Trophoblast cell (in vitro differentiated cells and primary cell): ENCODE measurements at regions not wholly inside any gene's neighbourhood (a gene's known extent, or its start where the extent isn't known, plus 50 kb on each side); places are given as distances from the start of the nearest gene placed in this dataset.

Experiments used
- DNase-seq, 2 donors: peaks; one replicate each; pipeline ENCODE4 v3.0.0-alpha.2; 2016
- H2AFZ ChIP-seq: 2 replicates; pipeline ENCODE4 v1.6.1; 2013; ENCODE audit warnings: low read length, moderate library complexity, mild to moderate bottlenecking; ENCODE audit not compliant: insufficient read depth, poor library complexity
- H2AK5ac ChIP-seq: 2 replicates; pipeline ENCODE4 v1.6.1; 2013; ENCODE audit warnings: mild to moderate bottlenecking, low read length
- H2BK120ac ChIP-seq: 2 replicates; pipeline ENCODE4 v1.6.1; 2013; ENCODE audit warnings: low read length, mild to moderate bottlenecking, moderate library complexity; ENCODE audit not compliant: insufficient read depth, poor library complexity
- H2BK12ac ChIP-seq: 2 replicates; pipeline ENCODE4 v1.6.1; 2013; ENCODE audit warnings: mild to moderate bottlenecking, low read length, moderate library complexity
- H2BK5ac ChIP-seq: 2 replicates; pipeline ENCODE4 v1.6.1; 2013; ENCODE audit warnings: low read length, low read depth, moderate library complexity, mild to moderate bottlenecking; ENCODE audit not compliant: poor library complexity
- H3K14ac ChIP-seq: 2 replicates; pipeline ENCODE4 v1.6.1; 2013; ENCODE audit warnings: mild to moderate bottlenecking, low read length
- H3K18ac ChIP-seq: 2 replicates; pipeline ENCODE4 v1.6.1; 2013; ENCODE audit warnings: mild to moderate bottlenecking, low read length
- H3K23ac ChIP-seq: 2 replicates; pipeline ENCODE4 v1.6.1; 2013; ENCODE audit warnings: low read length
- H3K27ac ChIP-seq: 2 replicates; pipeline ENCODE4 v1.5.1; 2013; ENCODE audit warnings: low read depth, mild to moderate bottlenecking, inconsistent platforms, low read length, moderate library complexity
- H3K27me3 ChIP-seq: 2 replicates; pipeline ENCODE4 v1.6.1; 2013; ENCODE audit warnings: inconsistent platforms, mild to moderate bottlenecking, low read length, moderate library complexity; ENCODE audit not compliant: insufficient read depth
- H3K36me3 ChIP-seq, 2 experiments: 1 replicate in 1 of 2; 2 replicates in 1 of 2; pipeline ENCODE4 v1.6.1; 2013; ENCODE audit warnings: low read length in 2 of 2, mild to moderate bottlenecking in 2 of 2, moderate library complexity in 1 of 2; ENCODE audit not compliant: insufficient read depth in 2 of 2, control insufficient read depth in 1 of 2
- H3K4ac ChIP-seq: 2 replicates; pipeline ENCODE4 v1.6.1; 2013; ENCODE audit warnings: low read depth, mild to moderate bottlenecking, low read length, moderate library complexity
- H3K4me1 ChIP-seq, 2 experiments: 1 replicate in 1 of 2; 2 replicates in 1 of 2; pipeline ENCODE4 v1.6.1; 2013; ENCODE audit warnings: low read length in 2 of 2, mild to moderate bottlenecking in 2 of 2, moderate library complexity in 1 of 2; ENCODE audit not compliant: insufficient read depth in 2 of 2, control insufficient read depth in 1 of 2
- H3K4me2 ChIP-seq: 2 replicates; pipeline ENCODE4 v1.6.1; 2013; ENCODE audit warnings: inconsistent platforms, mild to moderate bottlenecking, low read length, moderate library complexity
- H3K4me3 ChIP-seq: 2 replicates; pipeline ENCODE4 v1.5.1; 2013; ENCODE audit warnings: mild to moderate bottlenecking, low read depth, low read length, inconsistent platforms
- H3K79me1 ChIP-seq: one replicate; pipeline ENCODE4 v1.6.1; 2013; ENCODE audit warnings: low read length
- H3K79me2 ChIP-seq: 2 replicates; pipeline ENCODE4 v1.6.1; 2013; ENCODE audit warnings: low read length, mild to moderate bottlenecking; ENCODE audit not compliant: control insufficient read depth, insufficient read depth, poor library complexity
- H3K9ac ChIP-seq: 2 replicates; pipeline ENCODE4 v1.6.1; 2013; ENCODE audit warnings: mild to moderate bottlenecking, low read length
- H3K9me3 ChIP-seq: 2 replicates; pipeline ENCODE4 v1.6.1; 2013; ENCODE audit warnings: low read depth, mild to moderate bottlenecking, control low read depth, inconsistent platforms, low read length; ENCODE audit not compliant: insufficient read depth
- H4K12ac ChIP-seq: 2 replicates; pipeline ENCODE4 v1.6.1; 2013; ENCODE audit warnings: low read depth, mild to moderate bottlenecking, low read length, moderate library complexity
- H4K8ac ChIP-seq: 2 replicates; pipeline ENCODE4 v1.6.1; 2013; ENCODE audit warnings: low read depth, mild to moderate bottlenecking, low read length, moderate library complexity
- H4K91ac ChIP-seq: one replicate; pipeline ENCODE4 v1.6.1; 2013; ENCODE audit warnings: low read depth, mild to moderate bottlenecking, low read length, moderate library complexity
- WGBS: extraction: QIAGEN DNeasy Blood & Tissue Kit; methylation state at CpG from one replicate; pipeline ENCODE4 v1.1.7; 2013; ENCODE audit warnings: missing lambda C conversion rate; ENCODE audit not compliant: insufficient read length, insufficient coverage; ENCODE audit errors: extremely low coverage; 5-methylcytosine and 5-hydroxymethylcytosine counted together

- no peak overlapping the region for H3K4me2 ChIP-seq
- H3K14ac ChIP-seq, result no peak overlapping the region
- no peak overlapping the region for H3K9ac ChIP-seq
- H3K79me2 ChIP-seq, result no peaks in the 10 kb centered on the region
- no peak overlapping the region for H2BK5ac ChIP-seq
- H3K23ac ChIP-seq, result no peak overlapping the region
- no CpG with 5 or more reads among the region's 9 CpGs for WGBS
- no peak overlapping the region for H2BK120ac ChIP-seq
- no peaks in the 10 kb centered on the region for H3K36me3 ChIP-seq
- H4K12ac ChIP-seq, result no peak overlapping the region
- H3K4me3 ChIP-seq, result no peak overlapping the region
- no peak overlapping the region for H3K27ac ChIP-seq
- no peak overlapping the region for H2AFZ ChIP-seq
- H3K18ac ChIP-seq, result no peak overlapping the region
- no peaks in the 10 kb centered on the region for H3K79me1 ChIP-seq
- no peak for DNase-seq
- no peak overlapping the region for H4K91ac ChIP-seq
- H3K4me1 ChIP-seq, result no peaks in the 10 kb centered on the region
- no peaks in the 10 kb centered on the region for H3K9me3 ChIP-seq
- H2BK12ac ChIP-seq, result no peak overlapping the region
- H2AK5ac ChIP-seq, result no peak overlapping the region
- H3K27me3 ChIP-seq, result no peaks in the 10 kb centered on the region
- no peak overlapping the region for H3K4ac ChIP-seq
- no peak overlapping the region for H4K8ac ChIP-seq
These were observed 100.6 kb upstream of the SMAD3 start for GRCh38 chr15:66964791-66965190.

GRCh38 chr15:66965201-66965900 lies 100.1 kb upstream of the SMAD3 start:
- H3K9me3 ChIP-seq, result no peaks in the 10 kb centered on the region
- no peak overlapping the region for H3K14ac ChIP-seq
- no peaks in the 10 kb centered on the region for H3K27me3 ChIP-seq
- no peaks in the 10 kb centered on the region for H3K79me1 ChIP-seq
- H4K8ac ChIP-seq, result no peak overlapping the region
- no peak overlapping the region for H3K4ac ChIP-seq
- H3K79me2 ChIP-seq, result no peaks in the 10 kb centered on the region
- H3K36me3 ChIP-seq, result no peaks in the 10 kb centered on the region
- H2BK120ac ChIP-seq, result no peak overlapping the region
- no peak overlapping the region for H3K9ac ChIP-seq
- no peak overlapping the region for H2AFZ ChIP-seq
- no peak overlapping the region for H3K4me2 ChIP-seq
- no peak overlapping the region for H3K23ac ChIP-seq
- no peaks in the 10 kb centered on the region for H3K4me1 ChIP-seq
- H2BK5ac ChIP-seq, result no peak overlapping the region
- no peak overlapping the region for H3K27ac ChIP-seq
- WGBS, result no CpG with 5 or more reads among the region's 10 CpGs
- no peak overlapping the region for H4K12ac ChIP-seq
- no peak overlapping the region for H3K18ac ChIP-seq
- no peak overlapping the region for H3K4me3 ChIP-seq
- H2AK5ac ChIP-seq, result no peak overlapping the region
- no peak overlapping the region for H2BK12ac ChIP-seq
- no peak for DNase-seq
- no peak overlapping the region for H4K91ac ChIP-seq

- H2AFZ ChIP-seq, result no peak overlapping the region
- H2BK5ac ChIP-seq, result no peak overlapping the region
- H3K27me3 ChIP-seq, result no peaks in the 10 kb centered on the region
- H4K91ac ChIP-seq, result no peak overlapping the region
- H3K4me2 ChIP-seq, result no peak overlapping the region
- H3K18ac ChIP-seq, result no peak overlapping the region
- H4K8ac ChIP-seq, result no peak overlapping the region
- no peaks in the 10 kb centered on the region for H3K79me1 ChIP-seq
- H3K9ac ChIP-seq, result no peak overlapping the region
- H3K79me2 ChIP-seq, result no peaks in the 10 kb centered on the region
- H4K12ac ChIP-seq, result no peak overlapping the region
- WGBS, result no CpG with 5 or more reads among the region's 2 CpGs
- no peaks in the 10 kb centered on the region for H3K9me3 ChIP-seq
- H3K23ac ChIP-seq, result no peak overlapping the region
- no peak overlapping the region for H3K27ac ChIP-seq
- H3K4me3 ChIP-seq, result no peak overlapping the region
- no peak for DNase-seq
- no peak overlapping the region for H2BK12ac ChIP-seq
- H3K4ac ChIP-seq, result no peak overlapping the region
- no peaks in the 10 kb centered on the region for H3K36me3 ChIP-seq
- no peak overlapping the region for H2BK120ac ChIP-seq
- H3K14ac ChIP-seq, result no peak overlapping the region
- no peak overlapping the region for H2AK5ac ChIP-seq
- no peaks in the 10 kb centered on the region for H3K4me1 ChIP-seq
These were observed 99.1 kb upstream of the SMAD3 start for GRCh38 chr15:66966256-66966655.

- no peak overlapping the region for H3K14ac ChIP-seq
- WGBS, result no CpG with 5 or more reads among the region's 10 CpGs
- no peak overlapping the region for H3K18ac ChIP-seq
These were observed 96.4 kb upstream of the SMAD3 start for GRCh38 chr15:66968806-66969596.

More at GRCh38 chr15:66968806-66969596, 96.4 kb upstream of the SMAD3 start:
- H2BK120ac ChIP-seq, result peak overlapping the region; percentile 23
- no peak overlapping the region for H3K4me3 ChIP-seq
- no peaks in the 10 kb centered on the region for H3K9me3 ChIP-seq
- no peaks in the 10 kb centered on the region for H3K4me1 ChIP-seq
- no peak overlapping the region for H2BK12ac ChIP-seq
- H4K8ac ChIP-seq, result no peak overlapping the region
- no peak overlapping the region for H3K4ac ChIP-seq
- H3K36me3 ChIP-seq, result no peaks in the 10 kb centered on the region
- H3K79me1 ChIP-seq, result no peaks in the 10 kb centered on the region
- no peak overlapping the region for H3K9ac ChIP-seq
- no peak overlapping the region for H4K91ac ChIP-seq
- H2BK5ac ChIP-seq, result no peak overlapping the region
- H2AFZ ChIP-seq, result no peak overlapping the region
- H3K23ac ChIP-seq, result no peak overlapping the region
- no peak overlapping the region for H3K27ac ChIP-seq
- H4K12ac ChIP-seq, result no peak overlapping the region
- H3K4me2 ChIP-seq, result no peak overlapping the region
- H3K79me2 ChIP-seq, result no peaks in the 10 kb centered on the region
- H3K27me3 ChIP-seq, result no peaks in the 10 kb centered on the region
- DNase-seq, result no peak
- no peak overlapping the region for H2AK5ac ChIP-seq
